Glomerular endothelial cell (primary cell): ENCODE measurements at regions not wholly inside any gene's neighbourhood (a gene's known extent, or its start where the extent isn't known, plus 50 kb on each side); places are given as distances from the start of the nearest gene placed in this dataset.
"Not testable (repeated sequence)": the region's sequence is repeated elsewhere in the genome, so short reads cannot be mapped to it uniquely, and the experiment has no call there.

Source experiments
- DNase-seq: peaks from one replicate; pipeline ENCODE4 v3.0.0-alpha.2; 2011; ENCODE audit warnings: low read depth, low spot score; ENCODE audit errors: extremely low read depth

DNA sequence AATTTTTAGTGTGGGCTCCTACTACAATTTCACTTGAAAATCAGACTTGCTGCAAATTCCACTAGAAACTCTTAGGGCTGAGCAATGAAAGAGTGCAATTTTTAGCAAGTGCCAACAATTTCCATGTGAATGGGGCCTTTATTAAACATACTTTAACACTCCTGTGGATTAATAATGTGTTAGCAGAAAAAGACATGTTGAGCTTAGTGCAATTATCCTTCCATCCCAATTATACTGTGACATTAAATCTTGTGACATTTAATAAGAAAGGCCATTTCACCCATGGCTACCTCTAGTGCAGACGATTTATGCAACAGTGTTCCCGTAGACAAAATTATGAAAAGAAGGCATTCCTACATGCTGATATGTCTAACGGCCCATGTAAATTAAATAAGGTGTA, 639.7 kb downstream of the STK39 start:
- no peak for DNase-seq

DNA sequence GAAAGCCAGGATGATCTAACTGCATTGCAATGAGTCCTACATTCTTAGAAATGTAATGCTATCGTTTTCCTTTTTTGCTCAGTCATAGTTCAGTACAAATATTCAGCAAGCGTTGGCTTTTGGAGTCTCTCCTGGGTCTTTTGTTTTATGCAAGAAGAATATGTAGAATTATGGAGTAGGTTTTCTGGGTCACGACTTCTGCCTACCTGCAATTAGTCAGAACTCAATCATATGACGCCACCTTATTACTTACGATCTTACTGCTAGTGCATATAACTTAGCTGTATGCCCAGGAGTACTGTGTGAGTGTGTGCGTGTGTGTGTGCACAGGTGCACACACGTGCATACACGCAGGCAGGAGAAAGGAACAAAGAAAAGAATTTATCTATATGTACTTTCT, 640.2 kb downstream of the STK39 start:
- DNase-seq: no peak

DNA sequence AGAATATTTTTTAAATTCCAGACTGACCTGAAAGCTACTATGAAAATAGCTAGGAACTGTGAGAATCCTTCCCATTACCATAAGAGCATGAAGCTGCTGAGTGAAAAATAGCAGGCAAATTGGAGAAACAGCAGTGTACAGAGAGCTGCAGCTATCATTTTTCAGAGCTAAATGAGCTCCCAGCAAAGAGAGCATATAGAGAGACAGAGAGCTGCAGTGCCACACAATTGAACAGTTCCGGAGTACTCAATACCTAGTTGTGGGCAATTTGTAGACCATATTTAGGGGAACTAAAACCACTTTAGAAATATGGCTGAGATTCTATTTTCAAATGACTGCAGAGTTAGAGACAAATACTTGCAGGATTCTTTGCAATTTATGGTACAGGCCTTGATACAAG, 645.3 kb downstream of the STK39 start:
- no peak for DNase-seq

DNA sequence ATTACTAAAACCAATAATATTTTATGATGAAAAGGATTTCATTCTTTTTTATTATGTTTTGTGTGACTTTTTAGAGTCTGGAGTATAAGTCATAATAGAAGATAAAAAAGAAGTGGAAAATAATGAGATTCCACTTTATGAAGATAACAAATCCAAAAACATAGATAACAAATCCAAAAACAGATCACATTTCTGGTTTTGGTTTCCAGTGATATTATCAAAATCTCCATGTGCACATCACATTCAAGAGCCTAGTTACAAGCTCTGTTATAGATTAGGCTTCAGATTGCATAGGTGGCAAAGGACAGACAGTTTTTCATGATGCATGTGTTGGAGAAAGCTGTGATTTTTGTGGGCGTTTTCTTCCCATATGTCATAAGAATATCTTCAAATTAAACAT, 648.2 kb downstream of the STK39 start:
- DNase-seq: no peak

GRCh38 chr2:167595839-167596471, 651.4 kb downstream of the STK39 start:
- DNase-seq: no peak

DNA sequence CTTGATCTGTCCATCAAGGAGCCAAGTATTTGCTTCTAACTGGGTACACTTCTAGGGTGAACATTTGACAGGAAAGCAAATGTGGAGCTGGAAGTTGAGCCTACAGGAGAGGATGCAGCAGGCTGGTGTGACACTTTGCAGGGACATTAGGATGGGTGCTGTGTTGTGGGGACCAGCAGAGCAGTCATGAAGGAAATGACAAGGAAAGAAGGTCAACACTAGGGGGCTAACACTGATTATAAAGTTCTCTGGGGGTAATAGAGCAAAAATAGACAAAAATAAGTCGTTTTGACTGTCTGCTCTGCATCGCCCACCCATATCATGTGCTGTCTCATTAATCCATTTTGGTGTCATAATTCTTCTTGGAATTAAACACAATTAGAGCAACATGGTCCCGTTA, 652.4 kb downstream of the STK39 start:
- no peak for DNase-seq

- no peak for DNase-seq
Observed at GRCh38 chr2:167592441-167592840, 655.0 kb downstream of the STK39 start.

DNA sequence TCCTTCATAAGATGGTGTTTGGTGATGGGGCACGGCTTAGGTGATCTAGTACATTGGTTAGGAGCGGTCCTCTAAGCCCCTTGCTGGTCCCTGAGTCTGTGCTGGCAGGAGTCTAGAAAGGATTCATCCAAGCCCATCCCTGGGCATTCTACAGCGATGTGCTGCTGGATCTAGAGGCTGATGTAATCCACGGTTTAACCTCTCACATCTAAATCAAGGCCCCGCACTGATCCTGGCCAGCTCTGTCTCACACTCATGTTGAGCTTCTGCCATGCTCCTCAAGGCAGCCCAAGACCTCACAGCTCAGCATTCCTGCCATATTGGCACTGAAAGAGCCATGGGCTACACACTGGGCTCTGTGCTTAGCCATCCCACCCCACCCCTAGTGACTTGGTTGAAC, 664.8 kb downstream of the STK39 start:
- DNase-seq: no peak

GRCh38 chr2:167581961-167582574, 665.3 kb downstream of the STK39 start:
- no peak for DNase-seq

- DNase-seq: no peak
Observed at GRCh38 chr2:167579826-167580225, 667.6 kb downstream of the STK39 start.

- no peak for DNase-seq
Observed at GRCh38 chr2:167575276-167575675, 672.1 kb downstream of the STK39 start.

DNA sequence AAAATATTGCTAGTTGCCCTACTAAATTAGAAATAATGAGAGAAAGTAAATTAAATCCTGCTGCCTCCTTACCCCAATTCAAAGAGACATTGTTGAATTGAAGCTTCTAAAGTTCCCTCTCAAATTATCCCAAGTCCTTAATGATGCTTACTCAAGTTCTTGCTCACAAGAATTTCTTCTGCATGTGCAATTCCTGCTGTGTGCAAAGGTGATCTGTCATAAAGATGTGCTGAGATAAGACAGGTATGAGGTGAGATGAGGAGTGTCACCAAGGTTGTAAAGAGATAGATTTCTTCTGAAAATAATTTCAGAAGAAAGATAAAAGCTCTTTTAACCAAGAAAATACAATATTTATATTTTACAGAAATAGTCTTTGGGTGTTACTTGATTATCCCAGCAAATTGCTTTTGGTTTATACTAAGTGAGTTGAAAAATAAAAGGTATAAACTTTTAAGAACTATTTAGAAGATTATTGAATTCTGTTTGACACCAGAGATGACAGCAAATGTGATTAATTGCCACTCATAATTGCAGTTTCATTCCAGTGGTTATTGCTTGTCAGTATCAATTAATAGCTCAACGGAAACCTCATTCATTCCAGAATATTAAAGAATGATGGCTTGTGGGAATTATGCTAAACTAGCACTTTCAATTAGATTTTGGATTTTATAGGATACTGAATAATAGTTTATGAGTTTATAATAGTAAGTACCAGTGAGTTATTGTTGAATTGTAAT, 674.3 kb downstream of the STK39 start:
- no peak for DNase-seq

DNA sequence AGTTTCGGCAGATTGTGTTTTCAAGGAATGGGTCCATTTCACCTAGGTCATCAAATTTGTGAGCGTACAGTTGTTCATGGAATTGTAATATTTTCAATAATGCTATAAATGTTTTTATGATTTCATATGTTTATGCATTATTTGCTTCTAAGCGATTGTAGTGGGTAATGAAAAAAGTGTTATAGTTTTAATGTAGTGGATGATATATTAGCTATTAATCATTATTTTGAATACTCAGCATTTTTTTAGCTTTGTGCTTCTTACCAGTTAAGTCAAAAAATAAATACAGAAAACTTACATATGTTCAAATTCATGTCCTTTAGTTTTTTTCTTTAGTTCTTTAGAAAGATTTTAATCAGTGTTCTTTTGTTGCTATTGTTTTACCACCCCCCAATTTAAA, 677.0 kb downstream of the STK39 start:
- no peak for DNase-seq

- DNase-seq: not testable (repeated sequence)
Observed at GRCh38 chr2:167563885-167564619, 675.8 kb downstream of the XIRP2 start.

- DNase-seq: not testable (repeated sequence)
Observed at GRCh38 chr2:167558272-167558991, 670.2 kb downstream of the XIRP2 start.

DNA sequence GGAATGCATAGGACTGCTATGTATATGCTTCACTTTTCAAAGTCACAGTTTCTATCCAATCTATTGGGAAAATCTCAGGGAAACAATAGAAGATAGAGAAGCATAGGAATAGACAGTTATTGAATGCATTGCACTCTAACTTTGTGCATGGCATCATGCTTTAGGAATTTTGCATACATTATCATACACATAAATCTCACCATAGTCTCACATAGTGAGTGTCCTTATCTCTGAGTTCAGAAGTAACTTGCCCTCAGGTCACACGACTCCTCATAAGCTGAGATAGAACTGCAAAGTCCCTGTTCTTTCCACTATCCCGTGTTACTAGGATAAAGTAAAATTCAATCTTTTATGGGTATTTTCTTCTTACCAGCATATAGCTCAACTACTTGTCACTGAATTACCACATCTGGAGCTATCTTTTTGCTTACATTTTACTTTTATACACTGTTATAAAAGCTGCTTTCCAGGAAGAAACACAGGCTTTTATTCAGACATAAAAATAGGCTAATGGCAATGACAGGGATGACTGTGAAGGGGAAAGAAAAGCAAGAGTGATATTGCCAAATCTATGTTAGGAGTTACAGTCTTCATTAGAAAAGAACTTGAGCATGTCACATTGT, 666.9 kb downstream of the XIRP2 start:
- DNase-seq: no peak

DNA sequence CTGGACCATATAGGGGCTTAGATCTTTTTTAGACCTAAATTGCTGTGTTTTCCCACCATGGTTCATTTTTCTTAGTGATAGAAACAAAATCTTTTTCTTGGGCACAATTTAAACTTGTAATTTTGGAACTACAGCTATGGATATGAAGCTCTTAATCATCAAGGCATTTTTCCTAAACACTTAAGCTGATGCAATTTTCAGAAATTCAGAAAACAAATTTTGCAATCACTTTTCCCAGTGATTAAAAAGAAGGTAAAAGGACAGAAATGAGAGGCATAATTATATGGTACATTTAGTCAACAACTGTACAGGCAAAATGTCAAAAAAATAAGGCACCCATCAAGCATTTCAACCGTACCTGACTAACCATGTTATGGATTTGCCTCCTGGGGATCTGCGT, 665.4 kb downstream of the XIRP2 start:
- DNase-seq: no peak

DNA sequence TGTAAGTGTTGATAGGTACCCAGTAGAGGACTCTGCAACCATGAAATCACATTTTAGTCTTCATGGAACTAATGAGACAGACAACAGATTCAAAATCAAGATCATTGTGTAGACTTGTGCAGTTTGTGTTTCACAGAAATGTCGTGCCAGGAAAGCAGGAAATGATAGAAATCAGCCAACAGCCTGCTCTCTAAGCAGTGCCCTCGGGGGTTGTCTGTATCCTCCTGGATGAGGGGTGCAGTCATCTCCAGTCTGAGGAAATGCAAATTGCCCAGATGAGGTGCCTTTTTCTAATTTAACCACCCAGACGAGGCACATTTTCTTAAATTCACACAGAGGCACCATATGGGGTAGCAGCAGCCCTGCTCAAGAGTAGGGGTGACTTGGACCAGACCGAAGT, 663.1 kb downstream of the XIRP2 start:
- no peak for DNase-seq

DNA sequence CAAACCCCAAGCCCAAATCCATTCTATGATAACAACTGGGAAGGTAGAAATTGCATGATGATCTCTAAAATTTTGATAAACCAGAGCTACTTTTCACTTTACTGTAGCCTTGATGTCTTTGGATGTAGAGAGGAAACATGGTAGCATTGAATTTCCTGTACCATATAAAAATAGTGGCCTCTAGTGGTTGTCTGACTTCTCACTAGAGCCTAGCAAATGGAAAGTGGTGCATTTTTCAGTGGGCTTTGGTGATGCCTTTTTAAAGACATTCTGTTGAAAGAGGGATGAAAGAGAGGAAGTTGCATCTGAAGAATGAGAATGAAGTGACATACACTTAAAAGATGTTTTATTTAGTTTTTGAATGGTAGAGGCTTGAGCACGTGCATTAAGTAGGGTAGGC, 662.2 kb downstream of the XIRP2 start:
- no peak for DNase-seq

DNA sequence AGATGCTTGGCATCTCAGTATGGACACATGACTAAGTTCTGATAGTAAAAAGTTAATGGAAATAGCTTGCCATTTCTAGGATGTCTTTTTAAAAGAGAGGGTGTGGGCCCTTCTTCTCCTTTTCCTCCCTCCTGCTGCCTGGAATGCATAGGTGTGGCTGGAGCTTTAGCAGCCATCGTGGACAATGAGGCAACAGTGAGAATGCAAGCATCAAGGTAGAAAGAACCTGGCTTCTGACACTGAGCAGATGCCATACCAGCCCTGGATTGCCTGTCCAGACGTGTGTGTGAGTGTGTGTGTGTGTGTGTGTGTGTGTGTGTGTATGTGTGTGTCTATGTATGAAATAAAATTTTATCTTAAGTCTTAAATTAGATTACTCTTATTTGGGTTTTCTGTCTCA, 660.1 kb downstream of the XIRP2 start:
- DNase-seq: no peak
